Liver (tissue), 3 donors: ENCODE measurements at regions not wholly inside any gene's neighbourhood (a gene's known extent, or its start where the extent isn't known, plus 50 kb on each side); places are given as distances from the start of the nearest gene placed in this dataset.

Source experiments
- FOXA1 ChIP-seq: IDR thresholded peaks from 2 replicates; pipeline ENCODE4 v1.6.1; 2016; ENCODE audit warnings: antibody characterized with exemption
- GABPA ChIP-seq, 2 donors: IDR thresholded peaks in 1 of 2; conservative IDR thresholded peaks in 1 of 2; 2 replicates each; pipeline ENCODE4 v1.6.1; 2016; ENCODE audit warnings: antibody characterized with exemption in 2 of 2, mild to moderate bottlenecking in 1 of 2, moderate library complexity in 1 of 2
- JUND ChIP-seq, 2 donors: IDR thresholded peaks; 2 replicates each; pipeline ENCODE4 v1.6.1; 2016; ENCODE audit warnings: antibody characterized with exemption in 2 of 2
- RAD21 ChIP-seq, 2 donors: IDR thresholded peaks; 2 replicates each; pipeline ENCODE4 v1.6.1; 2016; ENCODE audit warnings: antibody characterized with exemption in 2 of 2, mild to moderate bottlenecking in 2 of 2
- RXRA ChIP-seq, 2 donors: IDR thresholded peaks; 2 replicates each; pipeline ENCODE4 v1.6.1; 2017 to 2018; ENCODE audit warnings: antibody characterized with exemption in 2 of 2, mild to moderate bottlenecking in 1 of 2
- TF ChIP-seq, protein P1 (sequence below): fragments of 150-350 bp; IDR thresholded peaks from 2 replicates; pipeline ENCODE4 v1.5.1; 2017; ENCODE audit warnings: improper control_type of control experiment, low read depth, low read length; ENCODE audit not compliant: missing input control
- TF ChIP-seq, protein P2 (sequence below): IDR thresholded peaks from 2 replicates; pipeline ENCODE4 v1.6.1; 2016; ENCODE audit warnings: antibody characterized with exemption
- TF ChIP-seq, protein P3 (sequence below): IDR thresholded peaks from 2 replicates; pipeline ENCODE4 v1.6.1; 2016; ENCODE audit warnings: antibody characterized with exemption
- TF ChIP-seq, protein P4 (sequence below): IDR thresholded peaks from 2 replicates; pipeline ENCODE4 v1.6.1; 2016; ENCODE audit warnings: antibody characterized with exemption
- donor health status: healthy.
- donor health status: healthy.

DNA sequence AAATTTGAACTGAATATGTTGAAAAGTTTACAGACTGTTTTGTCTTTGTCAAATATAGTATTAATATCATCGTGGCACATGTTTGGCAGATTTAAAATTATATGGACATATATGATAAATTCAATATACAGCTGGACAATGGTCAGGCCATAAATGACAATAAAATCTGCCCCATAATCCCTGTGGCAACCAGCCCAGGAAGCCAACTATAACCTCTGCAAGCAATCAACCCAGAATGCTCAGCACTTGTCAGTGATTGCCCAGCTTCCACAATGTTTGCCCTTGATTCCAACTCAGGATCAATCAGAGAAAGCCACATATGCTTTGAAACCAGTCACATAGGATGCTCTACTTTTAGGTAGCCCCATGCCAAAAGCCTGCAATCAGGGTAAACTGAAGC lies 671.9 kb downstream of the SUCLG1 start:
- TF ChIP-seq, protein P1, sequence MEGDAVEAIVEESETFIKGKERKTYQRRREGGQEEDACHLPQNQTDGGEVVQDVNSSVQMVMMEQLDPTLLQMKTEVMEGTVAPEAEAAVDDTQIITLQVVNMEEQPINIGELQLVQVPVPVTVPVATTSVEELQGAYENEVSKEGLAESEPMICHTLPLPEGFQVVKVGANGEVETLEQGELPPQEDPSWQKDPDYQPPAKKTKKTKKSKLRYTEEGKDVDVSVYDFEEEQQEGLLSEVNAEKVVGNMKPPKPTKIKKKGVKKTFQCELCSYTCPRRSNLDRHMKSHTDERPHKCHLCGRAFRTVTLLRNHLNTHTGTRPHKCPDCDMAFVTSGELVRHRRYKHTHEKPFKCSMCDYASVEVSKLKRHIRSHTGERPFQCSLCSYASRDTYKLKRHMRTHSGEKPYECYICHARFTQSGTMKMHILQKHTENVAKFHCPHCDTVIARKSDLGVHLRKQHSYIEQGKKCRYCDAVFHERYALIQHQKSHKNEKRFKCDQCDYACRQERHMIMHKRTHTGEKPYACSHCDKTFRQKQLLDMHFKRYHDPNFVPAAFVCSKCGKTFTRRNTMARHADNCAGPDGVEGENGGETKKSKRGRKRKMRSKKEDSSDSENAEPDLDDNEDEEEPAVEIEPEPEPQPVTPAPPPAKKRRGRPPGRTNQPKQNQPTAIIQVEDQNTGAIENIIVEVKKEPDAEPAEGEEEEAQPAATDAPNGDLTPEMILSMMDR: no peak
- TF ChIP-seq, protein P2, sequence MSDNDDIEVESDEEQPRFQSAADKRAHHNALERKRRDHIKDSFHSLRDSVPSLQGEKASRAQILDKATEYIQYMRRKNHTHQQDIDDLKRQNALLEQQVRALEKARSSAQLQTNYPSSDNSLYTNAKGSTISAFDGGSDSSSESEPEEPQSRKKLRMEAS: no peak
- no peak for TF ChIP-seq RAD21 (IDR thresholded peaks at IDR 0.05)
- no peak for TF ChIP-seq JUND (IDR thresholded peaks at IDR 0.05)
- no peak for TF ChIP-seq FOXA1
- TF ChIP-seq, protein P3, sequence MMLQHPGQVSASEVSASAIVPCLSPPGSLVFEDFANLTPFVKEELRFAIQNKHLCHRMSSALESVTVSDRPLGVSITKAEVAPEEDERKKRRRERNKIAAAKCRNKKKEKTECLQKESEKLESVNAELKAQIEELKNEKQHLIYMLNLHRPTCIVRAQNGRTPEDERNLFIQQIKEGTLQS: no peak
- no peak for TF ChIP-seq RXRA (IDR thresholded peaks at IDR 0.05)
- TF ChIP-seq, protein P4, sequence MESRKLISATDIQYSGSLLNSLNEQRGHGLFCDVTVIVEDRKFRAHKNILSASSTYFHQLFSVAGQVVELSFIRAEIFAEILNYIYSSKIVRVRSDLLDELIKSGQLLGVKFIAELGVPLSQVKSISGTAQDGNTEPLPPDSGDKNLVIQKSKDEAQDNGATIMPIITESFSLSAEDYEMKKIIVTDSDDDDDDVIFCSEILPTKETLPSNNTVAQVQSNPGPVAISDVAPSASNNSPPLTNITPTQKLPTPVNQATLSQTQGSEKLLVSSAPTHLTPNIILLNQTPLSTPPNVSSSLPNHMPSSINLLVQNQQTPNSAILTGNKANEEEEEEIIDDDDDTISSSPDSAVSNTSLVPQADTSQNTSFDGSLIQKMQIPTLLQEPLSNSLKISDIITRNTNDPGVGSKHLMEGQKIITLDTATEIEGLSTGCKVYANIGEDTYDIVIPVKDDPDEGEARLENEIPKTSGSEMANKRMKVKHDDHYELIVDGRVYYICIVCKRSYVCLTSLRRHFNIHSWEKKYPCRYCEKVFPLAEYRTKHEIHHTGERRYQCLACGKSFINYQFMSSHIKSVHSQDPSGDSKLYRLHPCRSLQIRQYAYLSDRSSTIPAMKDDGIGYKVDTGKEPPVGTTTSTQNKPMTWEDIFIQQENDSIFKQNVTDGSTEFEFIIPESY: no peak
- TF ChIP-seq GABPA (IDR thresholded peaks at IDR 0.05 in 1 of 2, conservative IDR thresholded peaks at IDR 0.05 in 1 of 2): no peak
